HFF-Myc (cell line): ENCODE measurements at regions not wholly inside any gene's neighbourhood (a gene's known extent, or its start where the extent isn't known, plus 50 kb on each side); places are given as distances from the start of the nearest gene placed in this dataset.

Experiments
- DNase-seq: peaks from one replicate; pipeline ENCODE4 v3.0.0-alpha.2; 2011; ENCODE audit warnings: low read depth; ENCODE audit errors: extremely low read depth
- H3K4me3 ChIP-seq: replicated peaks from 2 replicates; pipeline ENCODE4 v1.5.1; 2011; ENCODE audit warnings: low read depth, mild to moderate bottlenecking, control low read depth, low read length
- TF ChIP-seq, protein P1 (sequence below): IDR thresholded peaks from 2 replicates; pipeline ENCODE4 v1.5.1; 2012; ENCODE audit warnings: mild to moderate bottlenecking, low read depth, low read length, control low read depth; ENCODE audit errors: missing control alignments

DNA sequence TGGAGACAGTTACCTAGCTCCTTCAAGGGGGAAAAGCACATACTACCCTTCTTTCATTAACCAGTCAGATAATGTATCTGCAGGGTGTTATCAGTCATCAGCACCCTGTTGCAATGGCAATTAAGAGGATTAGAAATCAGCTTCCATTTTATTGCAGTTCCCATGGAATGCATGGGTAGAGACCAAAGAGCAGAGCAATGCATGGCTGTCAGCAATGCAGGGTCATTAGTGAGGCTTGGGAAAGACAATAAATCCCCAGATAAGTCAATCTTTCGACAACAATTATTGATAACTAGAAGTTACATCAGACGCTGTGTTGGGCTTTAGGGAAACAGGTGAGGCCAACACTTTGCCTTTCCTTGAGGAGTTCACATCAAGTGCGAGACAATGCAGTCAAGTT is 150.9 kb downstream of the MAFB start:
- no peak overlapping the region for H3K4me3 ChIP-seq
- TF ChIP-seq, protein P1, sequence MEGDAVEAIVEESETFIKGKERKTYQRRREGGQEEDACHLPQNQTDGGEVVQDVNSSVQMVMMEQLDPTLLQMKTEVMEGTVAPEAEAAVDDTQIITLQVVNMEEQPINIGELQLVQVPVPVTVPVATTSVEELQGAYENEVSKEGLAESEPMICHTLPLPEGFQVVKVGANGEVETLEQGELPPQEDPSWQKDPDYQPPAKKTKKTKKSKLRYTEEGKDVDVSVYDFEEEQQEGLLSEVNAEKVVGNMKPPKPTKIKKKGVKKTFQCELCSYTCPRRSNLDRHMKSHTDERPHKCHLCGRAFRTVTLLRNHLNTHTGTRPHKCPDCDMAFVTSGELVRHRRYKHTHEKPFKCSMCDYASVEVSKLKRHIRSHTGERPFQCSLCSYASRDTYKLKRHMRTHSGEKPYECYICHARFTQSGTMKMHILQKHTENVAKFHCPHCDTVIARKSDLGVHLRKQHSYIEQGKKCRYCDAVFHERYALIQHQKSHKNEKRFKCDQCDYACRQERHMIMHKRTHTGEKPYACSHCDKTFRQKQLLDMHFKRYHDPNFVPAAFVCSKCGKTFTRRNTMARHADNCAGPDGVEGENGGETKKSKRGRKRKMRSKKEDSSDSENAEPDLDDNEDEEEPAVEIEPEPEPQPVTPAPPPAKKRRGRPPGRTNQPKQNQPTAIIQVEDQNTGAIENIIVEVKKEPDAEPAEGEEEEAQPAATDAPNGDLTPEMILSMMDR, result no peak
- DNase-seq, result no peak

DNA sequence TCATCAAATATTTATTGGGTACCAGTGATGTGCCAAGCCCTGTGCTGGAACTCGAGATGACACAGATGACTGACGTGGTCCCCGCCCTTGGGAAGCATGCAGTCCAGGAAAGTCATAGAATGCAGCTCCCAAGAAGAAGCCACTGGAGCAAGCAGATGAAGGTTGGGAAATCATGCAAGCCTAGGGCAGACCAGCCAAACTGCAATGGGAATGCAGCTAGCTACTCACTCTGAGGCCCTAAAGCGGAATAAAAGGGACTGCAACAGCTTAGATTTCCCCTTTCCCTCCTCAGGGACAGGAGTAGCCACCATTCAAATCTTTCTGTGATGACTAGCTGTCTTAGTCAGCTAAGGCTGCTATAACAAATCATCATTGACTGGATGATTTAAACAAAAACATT is 152.2 kb downstream of the MAFB start:
- TF ChIP-seq, protein P1, result no peak
- no peak for DNase-seq
- no peak overlapping the region for H3K4me3 ChIP-seq

DNA sequence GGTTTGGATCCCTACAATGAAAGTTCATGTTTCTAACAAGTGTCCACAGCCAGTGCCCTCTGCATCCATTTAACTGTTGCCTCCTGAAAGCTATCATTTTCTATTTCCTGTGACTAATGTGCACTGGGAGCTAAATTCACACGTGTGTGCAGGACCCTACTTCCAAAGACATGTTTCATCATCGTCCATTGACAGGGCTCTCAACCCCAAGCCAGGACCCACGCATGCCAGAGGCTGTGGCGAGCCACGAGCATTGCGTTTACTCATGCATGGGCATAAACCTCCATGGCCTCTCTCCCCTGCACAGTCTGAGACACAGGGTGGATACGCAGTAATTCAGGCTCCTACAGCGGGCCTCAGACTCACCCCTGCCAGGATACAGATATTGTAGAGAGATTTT is 153.2 kb downstream of the MAFB start:
- DNase-seq, result no peak
- no peak overlapping the region for H3K4me3 ChIP-seq
- TF ChIP-seq, protein P1, result no peak

DNA sequence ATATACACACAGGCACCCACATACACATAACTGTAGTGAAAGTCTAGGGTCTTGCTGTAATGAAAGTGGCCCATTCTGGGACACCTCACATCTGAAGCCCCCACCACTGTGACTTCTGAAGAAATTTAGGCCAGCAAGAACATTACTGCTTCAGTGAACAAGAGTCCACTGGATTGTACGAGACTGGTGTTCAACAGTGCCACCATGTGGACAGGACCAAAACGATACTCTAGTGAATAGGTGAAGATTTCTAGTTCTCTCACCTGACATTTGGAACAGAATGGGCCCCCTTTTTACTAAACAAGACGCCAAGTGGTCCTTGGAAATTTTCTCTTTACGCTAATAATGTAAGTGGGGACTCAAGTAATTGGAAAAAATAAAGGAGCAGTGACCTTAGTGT is 156.9 kb downstream of the MAFB start:
- DNase-seq, result no peak
- TF ChIP-seq, protein P1, result peak; percentile 32
- H3K4me3 ChIP-seq, result no peak overlapping the region

DNA sequence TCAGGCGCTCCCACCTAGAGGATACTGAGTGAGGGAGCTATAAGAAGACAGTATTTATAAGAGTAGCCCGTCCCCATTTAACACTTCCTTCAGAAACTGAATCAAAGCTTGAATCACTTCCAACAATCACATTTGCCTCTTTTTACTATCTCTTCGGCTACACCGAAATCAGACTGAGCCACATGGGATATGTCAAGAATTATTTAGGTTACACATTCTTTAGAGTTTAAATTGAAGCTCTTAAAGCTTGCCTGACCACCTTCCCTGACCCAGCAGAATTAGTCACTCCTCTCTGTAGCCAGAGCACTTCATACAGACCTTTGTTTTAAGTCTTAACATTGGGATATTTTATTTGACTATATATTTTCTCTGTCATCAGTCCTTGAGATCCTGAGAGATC is 163.7 kb downstream of the MAFB start:
- H3K4me3 ChIP-seq, result no peak overlapping the region
- TF ChIP-seq, protein P1, result no peak
- DNase-seq, result peak; percentile 63

DNA sequence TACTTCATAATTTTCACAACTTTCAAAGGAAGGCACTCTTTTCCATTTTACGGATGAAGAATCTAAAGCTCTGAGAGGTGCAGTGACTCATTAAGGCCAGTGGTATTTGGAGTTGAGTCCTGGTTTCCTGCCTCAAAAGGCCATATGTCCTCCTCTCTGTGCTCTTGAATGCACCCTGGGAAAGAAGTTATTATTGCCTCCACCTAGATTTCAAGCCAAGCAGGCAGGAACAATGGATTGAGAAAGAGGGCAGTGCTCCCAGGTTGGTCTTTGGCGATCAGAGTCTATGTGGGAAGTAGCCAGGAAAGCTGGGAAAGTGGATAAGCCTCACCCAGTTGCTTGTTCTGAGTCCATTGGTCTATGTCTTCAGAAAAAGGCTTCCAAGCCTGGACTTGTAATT is 165.0 kb downstream of the MAFB start:
- TF ChIP-seq, protein P1, result no peak
- no peak overlapping the region for H3K4me3 ChIP-seq
- no peak for DNase-seq

DNA sequence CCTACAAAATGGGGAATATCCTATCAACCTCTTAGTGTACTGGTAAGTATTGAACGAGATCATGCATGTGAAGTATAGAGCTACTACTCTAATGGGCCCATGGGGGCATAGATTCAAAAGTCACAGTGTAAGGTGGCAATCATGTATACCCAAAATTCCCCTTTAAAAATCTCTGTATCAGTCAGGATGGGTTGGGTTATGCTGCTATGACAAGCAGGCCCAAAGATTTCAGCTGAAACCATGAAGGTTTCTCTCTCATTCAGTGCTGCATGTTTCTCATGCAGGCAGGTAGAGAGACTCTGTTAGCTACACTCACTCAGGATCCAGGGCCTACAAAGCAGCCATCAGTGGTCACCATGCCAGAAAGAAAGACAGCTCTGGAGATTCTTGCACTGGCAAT is 166.6 kb downstream of the MAFB start:
- no peak for DNase-seq
- no peak overlapping the region for H3K4me3 ChIP-seq
- TF ChIP-seq, protein P1, result no peak
